Sigmoid colon (tissue), 4 donors: ENCODE measurements at regions not wholly inside any gene's neighbourhood (a gene's known extent, or its start where the extent isn't known, plus 50 kb on each side); places are given as distances from the start of the nearest gene placed in this dataset.

ENCODE experiments used
- EP300 ChIP-seq, 4 donors: sonication (generic); formaldehyde crosslinking; IDR thresholded peaks; one replicate each; pipeline ENCODE4 v1.6.1; 2017; ENCODE audit warnings: antibody characterized with exemption in 4 of 4
- POLR2A ChIP-seq, 2 donors: fragments of 450-650 bp; IDR thresholded peaks; one replicate each; pipeline ENCODE4 v1.6.1; 2016; ENCODE audit warnings: antibody characterized with exemption in 2 of 2, mild to moderate bottlenecking in 2 of 2, moderate library complexity in 2 of 2
- TF ChIP-seq, protein P1 (sequence below), 4 experiments: fragments of 450-650 bp in 3 of 4; fragments of 200-600 bp in 1 of 4; IDR thresholded peaks; one replicate each; pipeline ENCODE4 v1.5.1; 2016 to 2019; ENCODE audit warnings: antibody characterized with exemption in 4 of 4, mild to moderate bottlenecking in 3 of 4, moderate library complexity in 2 of 4

DNA sequence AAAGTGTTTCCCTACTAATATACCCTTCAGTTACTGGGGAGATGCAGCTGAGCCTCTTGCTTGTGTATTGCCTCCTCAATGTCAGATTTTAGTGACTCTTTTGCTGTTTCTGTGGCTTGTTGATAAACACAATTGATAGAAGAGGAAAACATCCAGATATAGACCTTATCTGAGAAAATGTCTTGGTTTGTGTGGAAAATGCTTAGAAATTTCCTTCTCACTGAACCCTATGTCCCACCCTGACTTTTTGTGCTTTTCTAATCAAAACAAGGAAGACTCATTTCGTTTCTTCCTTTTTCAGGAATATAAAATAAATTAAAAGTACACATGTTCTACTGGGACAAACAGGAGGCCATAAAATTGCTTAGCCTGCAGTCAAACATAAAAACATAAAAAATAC lies 257.5 kb downstream of the PHF14 start:
- no peak for TF ChIP-seq POLR2A (IDR thresholded peaks at IDR 0.05)
- no peak for TF ChIP-seq EP300 (IDR thresholded peaks at IDR 0.05)
- TF ChIP-seq, protein P1, sequence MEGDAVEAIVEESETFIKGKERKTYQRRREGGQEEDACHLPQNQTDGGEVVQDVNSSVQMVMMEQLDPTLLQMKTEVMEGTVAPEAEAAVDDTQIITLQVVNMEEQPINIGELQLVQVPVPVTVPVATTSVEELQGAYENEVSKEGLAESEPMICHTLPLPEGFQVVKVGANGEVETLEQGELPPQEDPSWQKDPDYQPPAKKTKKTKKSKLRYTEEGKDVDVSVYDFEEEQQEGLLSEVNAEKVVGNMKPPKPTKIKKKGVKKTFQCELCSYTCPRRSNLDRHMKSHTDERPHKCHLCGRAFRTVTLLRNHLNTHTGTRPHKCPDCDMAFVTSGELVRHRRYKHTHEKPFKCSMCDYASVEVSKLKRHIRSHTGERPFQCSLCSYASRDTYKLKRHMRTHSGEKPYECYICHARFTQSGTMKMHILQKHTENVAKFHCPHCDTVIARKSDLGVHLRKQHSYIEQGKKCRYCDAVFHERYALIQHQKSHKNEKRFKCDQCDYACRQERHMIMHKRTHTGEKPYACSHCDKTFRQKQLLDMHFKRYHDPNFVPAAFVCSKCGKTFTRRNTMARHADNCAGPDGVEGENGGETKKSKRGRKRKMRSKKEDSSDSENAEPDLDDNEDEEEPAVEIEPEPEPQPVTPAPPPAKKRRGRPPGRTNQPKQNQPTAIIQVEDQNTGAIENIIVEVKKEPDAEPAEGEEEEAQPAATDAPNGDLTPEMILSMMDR (IDR thresholded peaks at IDR 0.05): no peak
